Hematopoietic multipotent progenitor cell (in vitro differentiated cells): ENCODE measurements at regions not wholly inside any gene's neighbourhood (a gene's known extent, or its start where the extent isn't known, plus 50 kb on each side); places are given as distances from the start of the nearest gene placed in this dataset.

Source experiments
- DNase-seq, 3 donors: peaks; one replicate each; pipeline ENCODE4 v3.0.0-alpha.2; 2011 to 2015; ENCODE audit warnings: low read depth in 2 of 3, low spot score in 2 of 3

DNA sequence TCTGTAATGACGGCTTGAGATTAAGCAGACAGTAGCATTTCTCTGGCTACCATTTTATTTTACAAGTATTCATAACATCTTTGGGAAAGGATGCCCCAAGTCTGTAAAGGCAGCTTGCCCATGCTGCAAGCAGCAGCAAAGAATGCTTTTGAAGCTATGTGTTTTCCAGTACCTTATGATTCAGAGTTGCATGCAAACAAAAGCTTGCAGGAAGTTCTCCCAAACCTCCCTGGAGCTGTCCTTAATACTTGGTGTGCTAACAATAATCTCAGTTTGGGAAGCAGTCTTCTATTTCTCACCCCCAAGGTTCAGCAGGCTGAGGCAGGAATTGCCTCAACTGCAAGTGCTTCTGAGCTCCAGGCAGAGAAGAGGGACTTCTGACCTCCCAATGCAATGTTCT is 60.8 kb downstream of the CCNA1 start:
- DNase-seq, result no peak

DNA sequence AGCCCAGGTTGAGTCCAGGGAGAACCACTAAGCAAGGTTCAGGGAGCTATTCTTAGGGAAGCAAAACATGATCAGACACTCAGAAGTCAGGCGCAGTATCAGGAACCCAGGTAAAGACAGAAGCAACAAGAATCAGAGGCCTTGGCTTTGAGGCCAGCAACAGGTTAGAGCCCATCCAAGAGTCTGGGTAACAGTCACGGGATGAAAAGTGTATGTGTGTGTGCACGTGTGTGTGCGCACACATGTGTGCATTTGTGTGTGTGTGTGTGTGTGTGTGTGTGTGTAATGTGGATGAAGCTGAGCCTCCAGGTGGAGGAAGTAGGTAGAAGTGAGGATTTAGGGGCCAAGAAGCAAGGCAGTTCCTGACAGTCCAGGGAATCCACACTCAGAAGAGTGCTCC is 63.1 kb downstream of the CCNA1 start:
- DNase-seq, result no peak

- no peak for DNase-seq
Measured at GRCh38 chr13:36509369-36509768, 77.1 kb downstream of the CCNA1 start.

GRCh38 chr13:36512771-36513170 is 80.5 kb downstream of the CCNA1 start:
- no peak for DNase-seq

DNA sequence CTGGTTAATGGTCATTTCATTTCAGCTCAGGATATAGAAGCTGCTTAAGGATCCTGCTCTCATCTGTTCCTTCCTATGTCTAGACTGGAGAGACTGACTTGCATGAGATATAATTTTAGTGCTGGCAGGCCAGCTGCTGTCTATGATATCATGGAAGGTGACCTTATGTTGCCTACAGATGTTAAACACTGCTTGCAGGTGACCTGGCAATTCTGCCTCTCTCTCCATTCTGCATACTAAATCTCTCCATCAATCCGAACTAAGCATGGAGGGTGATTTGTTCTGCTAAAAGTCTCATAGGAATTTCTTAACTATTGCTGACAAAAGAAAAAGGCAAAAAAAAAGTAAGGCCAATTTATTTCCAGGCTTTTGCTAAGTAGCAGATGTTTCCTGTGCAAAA is 81.0 kb downstream of the CCNA1 start:
- peak in 1 of 3 donors; percentile 46 for DNase-seq

GRCh38 chr13:36515466-36515865 is 83.2 kb downstream of the CCNA1 start:
- DNase-seq, result no peak

DNA sequence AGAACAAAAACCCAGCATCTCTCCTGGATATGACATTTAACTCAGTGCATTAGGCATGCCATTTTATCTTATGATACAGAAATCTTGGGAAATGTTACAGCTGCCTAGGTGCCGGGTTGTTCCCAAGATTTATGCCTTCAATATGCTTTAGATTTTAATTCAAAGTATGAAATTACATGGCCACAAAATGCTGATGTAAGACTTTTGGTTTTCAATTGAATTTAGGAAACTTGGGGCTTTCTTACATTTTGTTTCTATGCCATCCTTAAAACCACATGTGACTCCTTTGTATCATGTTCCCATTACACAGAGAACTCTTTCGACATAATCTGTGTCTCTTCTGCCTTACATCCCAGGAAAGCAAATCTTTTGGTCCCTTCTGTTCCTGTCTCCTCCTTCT is 83.9 kb downstream of the CCNA1 start:
- DNase-seq, result no peak

GRCh38 chr13:36518707-36519106 is 86.4 kb downstream of the CCNA1 start:
- no peak for DNase-seq

DNA sequence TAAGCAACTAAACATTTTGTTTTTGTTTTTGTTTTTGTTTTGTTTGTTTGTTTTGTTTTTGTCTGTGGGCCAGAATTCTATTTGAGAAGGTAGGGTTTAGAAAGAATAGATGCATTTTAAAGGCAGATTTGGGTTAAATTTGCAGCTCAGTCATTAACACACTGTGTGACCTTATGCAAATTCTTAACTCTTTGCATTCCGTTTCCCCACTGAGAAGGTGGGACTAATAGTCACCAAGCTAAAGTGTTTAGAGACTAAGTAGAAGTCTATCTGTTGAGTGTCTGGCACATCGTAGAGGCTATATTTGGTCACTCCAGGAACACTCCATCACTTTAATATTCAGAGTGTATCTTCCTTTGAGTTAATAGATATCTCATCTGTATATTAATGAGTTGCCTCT is 87.1 kb downstream of the CCNA1 start:
- DNase-seq, result no peak

- no peak for DNase-seq
Measured at GRCh38 chr13:36520111-36520510, 87.8 kb downstream of the CCNA1 start.

- no peak for DNase-seq
Measured at GRCh38 chr13:36526897-36527296, 94.6 kb downstream of the CCNA1 start.

GRCh38 chr13:36528105-36528504 is 95.8 kb downstream of the CCNA1 start:
- no peak for DNase-seq

- no peak for DNase-seq
Measured at GRCh38 chr13:36530050-36530789, 97.9 kb downstream of the CCNA1 start.

GRCh38 chr13:36530861-36531590 is 98.7 kb downstream of the CCNA1 start:
- no peak for DNase-seq

DNA sequence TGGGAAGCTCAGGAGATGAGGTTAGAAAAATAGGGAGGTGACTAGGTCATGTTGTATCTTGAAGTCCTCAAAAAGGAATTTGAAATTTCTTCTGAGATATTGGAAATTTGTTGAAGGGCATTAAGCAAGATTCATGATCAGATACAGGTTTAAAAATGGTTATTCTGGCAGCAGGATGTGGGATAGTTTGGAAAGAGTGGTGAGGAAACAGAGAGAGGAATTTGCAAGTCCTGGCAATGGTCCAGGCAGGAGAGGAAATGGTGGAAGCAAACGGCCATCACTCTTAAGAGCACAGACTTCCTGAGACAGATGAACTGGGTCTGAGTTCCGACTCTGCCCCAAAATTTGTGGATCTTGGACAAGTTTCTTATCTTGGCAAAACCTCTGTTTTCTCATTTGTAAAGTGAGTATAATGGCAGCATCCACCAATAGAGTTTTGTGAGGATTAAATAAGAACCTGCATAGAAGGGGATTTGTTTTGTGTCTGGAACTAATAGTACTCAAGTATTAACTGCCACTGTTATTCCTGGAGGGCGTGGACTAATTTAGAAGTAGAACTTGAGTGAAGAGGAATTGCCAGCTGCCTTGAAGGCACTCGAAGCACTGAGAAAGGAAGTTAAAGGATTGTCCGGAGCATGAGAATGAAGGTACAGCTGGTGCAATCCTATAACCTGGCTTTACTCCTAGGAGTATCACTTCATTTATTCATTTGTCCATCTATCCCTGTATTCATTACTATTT is 99.6 kb downstream of the CCNA1 start:
- peak in 1 of 3 donors; percentile 16 for DNase-seq

GRCh38 chr13:36533806-36534205 is 101.5 kb downstream of the CCNA1 start:
- no peak for DNase-seq

- DNase-seq, result no peak
Measured at GRCh38 chr13:36536546-36536945, 104.3 kb downstream of the CCNA1 start.

DNA sequence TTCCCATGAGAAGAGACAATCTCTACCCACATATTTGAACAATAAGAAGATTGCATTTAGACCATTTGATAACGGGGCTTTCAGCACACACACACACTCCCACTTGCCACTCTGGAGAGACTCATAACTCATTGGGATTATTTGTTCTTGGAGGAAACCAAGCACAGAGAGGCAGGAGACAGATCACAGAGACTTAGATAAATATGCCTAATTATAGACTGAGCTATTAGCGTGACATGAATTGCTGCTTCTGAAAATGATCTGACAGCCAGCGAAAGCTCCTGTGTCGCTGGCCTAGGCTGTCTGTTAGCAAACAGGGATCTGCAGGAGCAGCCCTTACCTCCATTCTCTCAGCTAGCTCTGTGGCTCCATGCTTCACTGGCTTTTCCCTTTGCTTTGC is 111.4 kb downstream of the CCNA1 start:
- no peak for DNase-seq

DNA sequence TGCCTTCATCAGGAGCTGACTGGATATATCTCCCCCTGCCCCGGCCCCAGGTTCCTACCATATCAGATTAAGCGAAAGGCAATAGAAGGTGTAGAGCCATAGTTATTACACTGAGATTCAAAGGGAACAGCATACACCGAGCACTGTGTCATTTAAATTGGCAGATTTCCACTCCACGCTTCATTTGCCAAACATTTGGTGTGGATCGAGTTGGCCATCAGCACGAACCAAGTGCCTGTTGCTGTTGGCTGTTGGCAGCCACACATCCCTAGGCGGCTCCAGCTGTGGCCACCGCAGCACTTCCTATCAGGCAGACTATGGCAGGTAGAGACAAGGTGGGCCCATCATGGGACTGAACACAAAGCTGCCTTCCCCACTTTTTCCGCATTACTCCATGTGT is 115.8 kb downstream of the CCNA1 start:
- DNase-seq, result no peak

GRCh38 chr13:36549126-36549702 is 116.9 kb downstream of the CCNA1 start:
- DNase-seq, result no peak

DNA sequence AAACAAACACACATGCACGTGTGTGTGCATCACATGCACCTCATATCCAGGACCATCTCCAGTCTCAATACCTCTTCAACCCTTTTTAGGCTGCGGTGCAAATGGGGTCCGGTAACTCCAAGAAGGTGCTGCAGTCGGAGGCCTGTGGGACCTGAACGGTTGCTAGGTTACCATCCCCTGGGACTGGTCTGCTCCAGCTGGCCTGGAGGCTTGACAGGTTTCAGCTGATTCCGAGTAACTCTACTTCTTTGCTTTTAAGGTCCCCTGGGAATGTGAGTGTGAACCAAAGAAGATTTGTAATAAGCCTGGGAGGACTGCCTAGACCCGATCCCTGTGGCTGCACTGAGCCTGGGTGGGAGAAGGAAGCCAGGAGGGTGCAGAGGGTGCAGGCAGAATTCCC is 117.5 kb downstream of the CCNA1 start:
- no peak for DNase-seq
